ENCODE measurements at regions not wholly inside any gene's neighbourhood (a gene's known extent, or its start where the extent isn't known, plus 50 kb on each side); places are given as distances from the start of the nearest gene placed in this dataset.

GRCh38 chr14:49959822-49960408, 67.0 kb downstream of the ARF6 start:
- no peak for DNase-seq (ENCODE audit: low read depth in 1 of 2, low spot score in 1 of 2)
- Histone ChIP-seq H3K27me3 (ENCODE audit: insufficient read depth, poor library complexity, severe bottlenecking) (no peaks in the 10 kb centered on the region), H3K4me3 (replicated peaks; ENCODE audit: insufficient read depth, low read length) (no peak overlapping the region), H3K27ac (replicated peaks) (no peak overlapping the region)
- TF ChIP-seq, protein P1, sequence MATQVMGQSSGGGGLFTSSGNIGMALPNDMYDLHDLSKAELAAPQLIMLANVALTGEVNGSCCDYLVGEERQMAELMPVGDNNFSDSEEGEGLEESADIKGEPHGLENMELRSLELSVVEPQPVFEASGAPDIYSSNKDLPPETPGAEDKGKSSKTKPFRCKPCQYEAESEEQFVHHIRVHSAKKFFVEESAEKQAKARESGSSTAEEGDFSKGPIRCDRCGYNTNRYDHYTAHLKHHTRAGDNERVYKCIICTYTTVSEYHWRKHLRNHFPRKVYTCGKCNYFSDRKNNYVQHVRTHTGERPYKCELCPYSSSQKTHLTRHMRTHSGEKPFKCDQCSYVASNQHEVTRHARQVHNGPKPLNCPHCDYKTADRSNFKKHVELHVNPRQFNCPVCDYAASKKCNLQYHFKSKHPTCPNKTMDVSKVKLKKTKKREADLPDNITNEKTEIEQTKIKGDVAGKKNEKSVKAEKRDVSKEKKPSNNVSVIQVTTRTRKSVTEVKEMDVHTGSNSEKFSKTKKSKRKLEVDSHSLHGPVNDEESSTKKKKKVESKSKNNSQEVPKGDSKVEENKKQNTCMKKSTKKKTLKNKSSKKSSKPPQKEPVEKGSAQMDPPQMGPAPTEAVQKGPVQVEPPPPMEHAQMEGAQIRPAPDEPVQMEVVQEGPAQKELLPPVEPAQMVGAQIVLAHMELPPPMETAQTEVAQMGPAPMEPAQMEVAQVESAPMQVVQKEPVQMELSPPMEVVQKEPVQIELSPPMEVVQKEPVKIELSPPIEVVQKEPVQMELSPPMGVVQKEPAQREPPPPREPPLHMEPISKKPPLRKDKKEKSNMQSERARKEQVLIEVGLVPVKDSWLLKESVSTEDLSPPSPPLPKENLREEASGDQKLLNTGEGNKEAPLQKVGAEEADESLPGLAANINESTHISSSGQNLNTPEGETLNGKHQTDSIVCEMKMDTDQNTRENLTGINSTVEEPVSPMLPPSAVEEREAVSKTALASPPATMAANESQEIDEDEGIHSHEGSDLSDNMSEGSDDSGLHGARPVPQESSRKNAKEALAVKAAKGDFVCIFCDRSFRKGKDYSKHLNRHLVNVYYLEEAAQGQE (IDR thresholded peaks at IDR 0.05; ENCODE audit: insufficient replicate concordance, low read depth): no peak
- TF ChIP-seq CTCF (IDR thresholded peaks at IDR 0.05; ENCODE audit: insufficient read depth, low read length) (no peak), SPI1 (IDR thresholded peaks at IDR 0.05; ENCODE audit: borderline replicate concordance, low read depth) (no peak), GABPA (IDR thresholded peaks at IDR 0.05; ENCODE audit: low read depth) (no peak), POLR2AphosphoS5 (IDR thresholded peaks at IDR 0.05; ENCODE audit: low read depth) (no peak)

- Histone ChIP-seq H3K27ac (replicated peaks) (no peak overlapping the region), H3K4me3 (replicated peaks; ENCODE audit: insufficient read depth, low read length) (no peak overlapping the region), H3K27me3 (ENCODE audit: insufficient read depth, poor library complexity, severe bottlenecking) (no peaks in the 10 kb centered on the region)
- DNase-seq (ENCODE audit: low read depth in 1 of 2, low spot score in 1 of 2): peak in 1 of 2 experiments; percentile 44
- TF ChIP-seq CTCF (IDR thresholded peaks at IDR 0.05; ENCODE audit: insufficient read depth, low read length): no peak
- TF ChIP-seq, protein P1 (IDR thresholded peaks at IDR 0.05; ENCODE audit: insufficient replicate concordance, low read depth): no peak
- no peak for TF ChIP-seq SPI1 (IDR thresholded peaks at IDR 0.05; ENCODE audit: borderline replicate concordance, low read depth)
- TF ChIP-seq GABPA (IDR thresholded peaks at IDR 0.05; ENCODE audit: low read depth): no peak
- TF ChIP-seq POLR2AphosphoS5 (IDR thresholded peaks at IDR 0.05; ENCODE audit: low read depth): no peak
These were observed 67.6 kb downstream of the ARF6 start for GRCh38 chr14:49960453-49960852.

GRCh38 chr14:49961270-49962222, 68.7 kb downstream of the ARF6 start:
- TF ChIP-seq CTCF (IDR thresholded peaks at IDR 0.05; ENCODE audit: insufficient read depth, low read length) (no peak), GABPA (IDR thresholded peaks at IDR 0.05; ENCODE audit: low read depth) (no peak)
- H3K27me3 ChIP-seq (ENCODE audit: insufficient read depth, poor library complexity, severe bottlenecking): no peaks in the 10 kb centered on the region
- no peak overlapping the region for H3K27ac ChIP-seq (replicated peaks)
- no peak for DNase-seq (ENCODE audit: low read depth in 1 of 2, low spot score in 1 of 2)
- H3K4me3 ChIP-seq (replicated peaks; ENCODE audit: insufficient read depth, low read length): no peak overlapping the region
